ENCODE measurements at regions not wholly inside any gene's neighbourhood (a gene's known extent, or its start where the extent isn't known, plus 50 kb on each side); places are given as distances from the start of the nearest gene placed in this dataset.

GRCh38 chr2:234202601-234203000 lies 152.1 kb downstream of the SPP2 start:
- H3K27me3 ChIP-seq (ENCODE audit: control insufficient read depth in 2 of 2, insufficient read depth in 2 of 2, low read length in 2 of 2), result peaks cover 0 to under 1% of the 10 kb centered on the region in 2 experiments
- TF ChIP-seq EZH2 (IDR thresholded peaks at IDR 0.05; ENCODE audit: borderline replicate concordance, low read depth, low read length, severe bottlenecking), result no peak
- TF ChIP-seq, protein P1, sequence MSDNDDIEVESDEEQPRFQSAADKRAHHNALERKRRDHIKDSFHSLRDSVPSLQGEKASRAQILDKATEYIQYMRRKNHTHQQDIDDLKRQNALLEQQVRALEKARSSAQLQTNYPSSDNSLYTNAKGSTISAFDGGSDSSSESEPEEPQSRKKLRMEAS (IDR thresholded peaks at IDR 0.05; ENCODE audit: insufficient read depth, insufficient read length), result no peak
- TF ChIP-seq POLR2AphosphoS5 (IDR thresholded peaks at IDR 0.05; ENCODE audit: insufficient read depth, low read depth, low read length), result no peak
- TF ChIP-seq POLR2A (IDR thresholded peaks at IDR 0.05; ENCODE audit: low read depth, low read length), result no peak
- TF ChIP-seq MYC (IDR thresholded peaks at IDR 0.05; ENCODE audit: low read depth, low read length), result no peak
- no peak for TF ChIP-seq CTCF (IDR thresholded peaks at IDR 0.05; ENCODE audit: extremely low read depth in 1 of 2, insufficient read depth in 1 of 2, low read depth in 1 of 2, low read length in 2 of 2)
- TF ChIP-seq GATA2 (IDR thresholded peaks at IDR 0.05; ENCODE audit: insufficient read depth, insufficient read length, low read depth, low read length), result no peak
- CTCF ChIA-PET, result interaction anchor here (0.8 to 1.4 kb wide), 11 partner anchors 10 to 343 kb away, joined by 3 to 13 read pairs (median 5); no protein-coding TSS in a partner anchor
- no peak overlapping the region for H3K4me3 ChIP-seq (replicated peaks in 1 of 3; ENCODE audit: insufficient read depth in 1 of 3, low read depth in 1 of 3, low read length in 3 of 3)
- H3K9ac ChIP-seq (replicated peaks; ENCODE audit: extremely low read depth, insufficient read depth, low read length), result peak overlapping the region; percentile 57
- intact Hi-C loops (cut with micrococcal nuclease) (loop anchor here (2.0 to 5.0 kb wide), 5 partner anchors 34 to 294 kb away; partner anchors contain the start of gene ARL4C), dilution Hi-C loops (cut with MboI; ENCODE audit: extremely low pct_ligation_motif_present, low sequenced_read_pairs) (no loop called here)
- no peak overlapping the region for H2AFZ ChIP-seq (ENCODE audit: low read depth, low read length)
- H3K9me3 ChIP-seq (replicated peaks; ENCODE audit: control insufficient read depth, insufficient read depth, low read length), result no peaks in the 10 kb centered on the region
- peak overlapping the region; percentile 69 for H3K4me2 ChIP-seq (ENCODE audit: insufficient read depth, low read length)
- no peaks in the 10 kb centered on the region for H3K36me3 ChIP-seq (ENCODE audit: control insufficient read depth in 2 of 2, extremely low read depth in 1 of 2, insufficient read depth in 2 of 2, low read length in 2 of 2)
- no TSS peak for BruUV-seq (replicated peaks)
- H4K20me1 ChIP-seq (replicated peaks; ENCODE audit: control insufficient read depth, extremely low read depth, insufficient read depth, low read length), result no peaks in the 10 kb centered on the region
- H3K79me2 ChIP-seq (ENCODE audit: control insufficient read depth, insufficient read depth, low read length), result no peaks in the 10 kb centered on the region
- peaks cover 17% of the 10 kb centered on the region for H3K4me1 ChIP-seq (ENCODE audit: control insufficient read depth, extremely low read depth, insufficient read depth, low read length)
- no peaks in the 10 kb centered on the region for H3K9me1 ChIP-seq (replicated peaks; ENCODE audit: control insufficient read depth, extremely low read depth, insufficient read depth, low read length)
- POLR2A ChIA-PET, result no interaction called here
- DNase-seq (ENCODE audit: low read depth, low spot score) (no peak), FAIRE-seq (no peak)
- peak overlapping the region; percentile 93 for H3K27ac ChIP-seq (ENCODE audit: insufficient read depth, low read depth, low read length)
